WTC11 (cell line): ENCODE measurements at regions not wholly inside any gene's neighbourhood (a gene's known extent, or its start where the extent isn't known, plus 50 kb on each side); places are given as distances from the start of the nearest gene placed in this dataset.

Experiments
- ATAC-seq: fragments of 200-7000 bp; cut with Tn5 transposase; 2 replicates; pipeline ENCODE4 v1.10.0; 2021; ENCODE audit warnings: mild to moderate bottlenecking, moderate library complexity
- CTCF ChIA-PET: fragments of 300-600 bp; sonication (Branson Sonifier 250); formaldehyde crosslinking; loops from one replicate; lab custom pipeline; 2021; ENCODE audit warnings: antibody characterized with exemption; lab: Charles Lee
- POLR2A ChIA-PET: fragments of 350-600 bp; sonication (Branson Sonifier 250); formaldehyde crosslinking; loops from one replicate; lab custom pipeline; 2021; ENCODE audit warnings: antibody characterized with exemption; lab: Charles Lee
- DNase-seq: peaks from one replicate; pipeline ENCODE4 v3.0.0; 2021; ENCODE audit warnings: low spot score
- H3K27ac Mint-ChIP-seq: 2 replicates; pipeline ENCODE4 v1.8.0; 2021; ENCODE audit warnings: mixed read lengths
- H3K27me3 Mint-ChIP-seq: 2 replicates; pipeline ENCODE4 v1.8.0; 2021; ENCODE audit warnings: low read depth, mild to moderate bottlenecking, moderate library complexity, mixed read lengths
- H3K36me3 Mint-ChIP-seq: 2 replicates; pipeline ENCODE4 v1.8.0; 2021; ENCODE audit warnings: mixed read lengths
- H3K4me1 Mint-ChIP-seq: 2 replicates; pipeline ENCODE4 v1.8.0; 2022; ENCODE audit warnings: mixed read lengths
- H3K4me3 Mint-ChIP-seq: 2 replicates; pipeline ENCODE4 v1.8.0; 2021; ENCODE audit warnings: mild to moderate bottlenecking, moderate library complexity, mixed read lengths
- H3K9me3 Mint-ChIP-seq: 2 replicates; pipeline ENCODE4 v1.8.0; 2021; ENCODE audit warnings: mixed read lengths
- CBFB ChIP-seq: sonication (generic); formaldehyde crosslinking; IDR thresholded peaks from 2 replicates; pipeline ENCODE4 v1.8.1; 2022; ENCODE audit warnings: mild to moderate bottlenecking, low read depth, missing genetic modification reagents
- ELF4 ChIP-seq: sonication (generic); formaldehyde crosslinking; IDR thresholded peaks from 2 replicates; pipeline ENCODE4 v1.8.1; 2022; ENCODE audit warnings: low read depth, mild to moderate bottlenecking, moderate library complexity, missing genetic modification reagents
- FOXK1 ChIP-seq: sonication (generic); formaldehyde crosslinking; IDR thresholded peaks from 2 replicates; pipeline ENCODE4 v1.8.0; 2022; ENCODE audit warnings: mild to moderate bottlenecking, moderate library complexity, missing genetic modification reagents
- GRHL2 ChIP-seq: fragments of 250-450 bp; sonication (Bioruptor Pico); IDR thresholded peaks from 2 replicates; pipeline ENCODE4 v1.8.0; 2022; ENCODE audit warnings: mild to moderate bottlenecking, moderate library complexity; ENCODE audit not compliant: insufficient replicate concordance, severe bottlenecking
- HMGA2 ChIP-seq: fragments of 250-450 bp; sonication (Bioruptor Pico); IDR thresholded peaks from 2 replicates; pipeline ENCODE4 v1.4.0; 2021; ENCODE audit warnings: mild to moderate bottlenecking, moderate library complexity
- ZNF416 ChIP-seq: fragments of 250-450 bp; sonication (Bioruptor Pico); IDR thresholded peaks from 2 replicates; pipeline ENCODE4 v1.9.0; 2021; ENCODE audit warnings: mild to moderate bottlenecking, inconsistent platforms
- TF ChIP-seq, protein P1 (sequence below): sonication (generic); formaldehyde crosslinking; IDR thresholded peaks from 2 replicates; pipeline ENCODE4 v1.8.1; 2023; ENCODE audit warnings: mild to moderate bottlenecking, missing genetic modification reagents, borderline replicate concordance
- TF ChIP-seq, protein P2 (sequence below): sonication (generic); formaldehyde crosslinking; IDR thresholded peaks from 2 replicates; pipeline ENCODE4 v1.8.0; 2022; ENCODE audit warnings: mild to moderate bottlenecking, missing genetic modification reagents
- TF ChIP-seq, protein P3 (sequence below): fragments of 250-450 bp; sonication (Bioruptor Pico); IDR thresholded peaks from 2 replicates; pipeline ENCODE4 v1.9.0; 2021; ENCODE audit warnings: moderate library complexity, mild to moderate bottlenecking, inconsistent platforms, borderline replicate concordance
- TF ChIP-seq, protein P4 (sequence below): fragments of 250-450 bp; sonication (Bioruptor Pico); IDR thresholded peaks from 2 replicates; pipeline ENCODE4 v1.9.0; 2021; ENCODE audit warnings: mild to moderate bottlenecking, borderline replicate concordance
- TF ChIP-seq, protein P5 (sequence below): sonication (generic); formaldehyde crosslinking; IDR thresholded peaks from 2 replicates; pipeline ENCODE4 v1.8.1; 2022; ENCODE audit warnings: low read depth, mild to moderate bottlenecking, moderate library complexity, missing genetic modification reagents, borderline replicate concordance
- TF ChIP-seq, protein P6 (sequence below): fragments of 250-450 bp; sonication (Bioruptor Pico); IDR thresholded peaks from 2 replicates; pipeline ENCODE4 v1.9.0; 2021; ENCODE audit warnings: mild to moderate bottlenecking
- TF ChIP-seq, protein P7 (sequence below): sonication (generic); formaldehyde crosslinking; IDR thresholded peaks from 2 replicates; pipeline ENCODE4 v1.8.1; 2023; ENCODE audit warnings: mild to moderate bottlenecking, missing genetic modification reagents
- TF ChIP-seq, protein P8 (sequence below): sonication (generic); formaldehyde crosslinking; IDR thresholded peaks from 2 replicates; pipeline ENCODE4 v1.8.0; 2023; ENCODE audit warnings: missing genetic modification reagents, mild to moderate bottlenecking, borderline replicate concordance
- TF ChIP-seq, protein P9 (sequence below): sonication (generic); formaldehyde crosslinking; IDR thresholded peaks from 2 replicates; pipeline ENCODE4 v1.8.1; 2022; ENCODE audit warnings: mild to moderate bottlenecking, moderate library complexity, missing genetic modification reagents

DNA sequence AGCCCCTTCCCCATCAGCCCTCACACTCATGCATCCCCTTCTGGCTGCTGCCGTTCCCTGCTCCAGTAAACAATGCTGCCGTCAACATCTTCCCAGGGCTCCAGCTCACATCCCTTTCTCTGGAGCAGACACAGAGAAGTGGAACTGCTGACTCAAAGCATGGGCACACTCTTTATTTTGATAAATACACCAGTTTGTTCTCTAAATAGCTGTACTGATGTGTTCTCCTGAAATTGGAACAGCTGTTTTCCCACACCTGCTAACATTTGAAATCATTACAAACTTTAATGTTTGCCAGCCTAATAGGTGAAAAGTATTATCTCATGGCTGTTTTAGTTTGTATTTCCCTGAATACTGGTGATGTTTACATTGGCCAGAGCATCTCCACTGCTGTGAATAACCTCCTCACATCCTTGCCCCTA, 102.1 kb upstream of the NXT1 start (continued):
- TF ChIP-seq, protein P1, sequence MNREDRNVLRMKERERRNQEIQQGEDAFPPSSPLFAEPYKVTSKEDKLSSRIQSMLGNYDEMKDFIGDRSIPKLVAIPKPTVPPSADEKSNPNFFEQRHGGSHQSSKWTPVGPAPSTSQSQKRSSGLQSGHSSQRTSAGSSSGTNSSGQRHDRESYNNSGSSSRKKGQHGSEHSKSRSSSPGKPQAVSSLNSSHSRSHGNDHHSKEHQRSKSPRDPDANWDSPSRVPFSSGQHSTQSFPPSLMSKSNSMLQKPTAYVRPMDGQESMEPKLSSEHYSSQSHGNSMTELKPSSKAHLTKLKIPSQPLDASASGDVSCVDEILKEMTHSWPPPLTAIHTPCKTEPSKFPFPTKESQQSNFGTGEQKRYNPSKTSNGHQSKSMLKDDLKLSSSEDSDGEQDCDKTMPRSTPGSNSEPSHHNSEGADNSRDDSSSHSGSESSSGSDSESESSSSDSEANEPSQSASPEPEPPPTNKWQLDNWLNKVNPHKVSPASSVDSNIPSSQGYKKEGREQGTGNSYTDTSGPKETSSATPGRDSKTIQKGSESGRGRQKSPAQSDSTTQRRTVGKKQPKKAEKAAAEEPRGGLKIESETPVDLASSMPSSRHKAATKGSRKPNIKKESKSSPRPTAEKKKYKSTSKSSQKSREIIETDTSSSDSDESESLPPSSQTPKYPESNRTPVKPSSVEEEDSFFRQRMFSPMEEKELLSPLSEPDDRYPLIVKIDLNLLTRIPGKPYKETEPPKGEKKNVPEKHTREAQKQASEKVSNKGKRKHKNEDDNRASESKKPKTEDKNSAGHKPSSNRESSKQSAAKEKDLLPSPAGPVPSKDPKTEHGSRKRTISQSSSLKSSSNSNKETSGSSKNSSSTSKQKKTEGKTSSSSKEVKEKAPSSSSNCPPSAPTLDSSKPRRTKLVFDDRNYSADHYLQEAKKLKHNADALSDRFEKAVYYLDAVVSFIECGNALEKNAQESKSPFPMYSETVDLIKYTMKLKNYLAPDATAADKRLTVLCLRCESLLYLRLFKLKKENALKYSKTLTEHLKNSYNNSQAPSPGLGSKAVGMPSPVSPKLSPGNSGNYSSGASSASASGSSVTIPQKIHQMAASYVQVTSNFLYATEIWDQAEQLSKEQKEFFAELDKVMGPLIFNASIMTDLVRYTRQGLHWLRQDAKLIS (CRISPR knock-in tag), result no peak
- TF ChIP-seq HMGA2 (CRISPR knock-in tag) (no peak), ZNF416 (CRISPR knock-in tag) (no peak), FOXK1 (CRISPR knock-in tag) (no peak)
- TF ChIP-seq, protein P2, sequence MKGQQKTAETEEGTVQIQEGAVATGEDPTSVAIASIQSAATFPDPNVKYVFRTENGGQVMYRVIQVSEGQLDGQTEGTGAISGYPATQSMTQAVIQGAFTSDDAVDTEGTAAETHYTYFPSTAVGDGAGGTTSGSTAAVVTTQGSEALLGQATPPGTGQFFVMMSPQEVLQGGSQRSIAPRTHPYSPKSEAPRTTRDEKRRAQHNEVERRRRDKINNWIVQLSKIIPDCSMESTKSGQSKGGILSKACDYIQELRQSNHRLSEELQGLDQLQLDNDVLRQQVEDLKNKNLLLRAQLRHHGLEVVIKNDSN (CRISPR knock-in tag), result no peak
- TF ChIP-seq, protein P3, sequence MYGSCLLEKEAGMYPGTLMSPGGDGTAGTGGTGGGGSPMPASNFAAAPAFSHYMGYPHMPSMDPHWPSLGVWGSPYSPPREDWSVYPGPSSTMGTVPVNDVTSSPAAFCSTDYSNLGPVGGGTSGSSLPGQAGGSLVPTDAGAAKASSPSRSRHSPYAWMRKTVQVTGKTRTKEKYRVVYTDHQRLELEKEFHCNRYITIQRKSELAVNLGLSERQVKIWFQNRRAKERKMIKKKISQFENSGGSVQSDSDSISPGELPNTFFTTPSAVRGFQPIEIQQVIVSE, result no peak
- TF ChIP-seq, protein P4, sequence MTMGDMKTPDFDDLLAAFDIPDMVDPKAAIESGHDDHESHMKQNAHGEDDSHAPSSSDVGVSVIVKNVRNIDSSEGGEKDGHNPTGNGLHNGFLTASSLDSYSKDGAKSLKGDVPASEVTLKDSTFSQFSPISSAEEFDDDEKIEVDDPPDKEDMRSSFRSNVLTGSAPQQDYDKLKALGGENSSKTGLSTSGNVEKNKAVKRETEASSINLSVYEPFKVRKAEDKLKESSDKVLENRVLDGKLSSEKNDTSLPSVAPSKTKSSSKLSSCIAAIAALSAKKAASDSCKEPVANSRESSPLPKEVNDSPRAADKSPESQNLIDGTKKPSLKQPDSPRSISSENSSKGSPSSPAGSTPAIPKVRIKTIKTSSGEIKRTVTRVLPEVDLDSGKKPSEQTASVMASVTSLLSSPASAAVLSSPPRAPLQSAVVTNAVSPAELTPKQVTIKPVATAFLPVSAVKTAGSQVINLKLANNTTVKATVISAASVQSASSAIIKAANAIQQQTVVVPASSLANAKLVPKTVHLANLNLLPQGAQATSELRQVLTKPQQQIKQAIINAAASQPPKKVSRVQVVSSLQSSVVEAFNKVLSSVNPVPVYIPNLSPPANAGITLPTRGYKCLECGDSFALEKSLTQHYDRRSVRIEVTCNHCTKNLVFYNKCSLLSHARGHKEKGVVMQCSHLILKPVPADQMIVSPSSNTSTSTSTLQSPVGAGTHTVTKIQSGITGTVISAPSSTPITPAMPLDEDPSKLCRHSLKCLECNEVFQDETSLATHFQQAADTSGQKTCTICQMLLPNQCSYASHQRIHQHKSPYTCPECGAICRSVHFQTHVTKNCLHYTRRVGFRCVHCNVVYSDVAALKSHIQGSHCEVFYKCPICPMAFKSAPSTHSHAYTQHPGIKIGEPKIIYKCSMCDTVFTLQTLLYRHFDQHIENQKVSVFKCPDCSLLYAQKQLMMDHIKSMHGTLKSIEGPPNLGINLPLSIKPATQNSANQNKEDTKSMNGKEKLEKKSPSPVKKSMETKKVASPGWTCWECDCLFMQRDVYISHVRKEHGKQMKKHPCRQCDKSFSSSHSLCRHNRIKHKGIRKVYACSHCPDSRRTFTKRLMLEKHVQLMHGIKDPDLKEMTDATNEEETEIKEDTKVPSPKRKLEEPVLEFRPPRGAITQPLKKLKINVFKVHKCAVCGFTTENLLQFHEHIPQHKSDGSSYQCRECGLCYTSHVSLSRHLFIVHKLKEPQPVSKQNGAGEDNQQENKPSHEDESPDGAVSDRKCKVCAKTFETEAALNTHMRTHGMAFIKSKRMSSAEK (CRISPR knock-in tag), result no peak
- TF ChIP-seq, protein P5, sequence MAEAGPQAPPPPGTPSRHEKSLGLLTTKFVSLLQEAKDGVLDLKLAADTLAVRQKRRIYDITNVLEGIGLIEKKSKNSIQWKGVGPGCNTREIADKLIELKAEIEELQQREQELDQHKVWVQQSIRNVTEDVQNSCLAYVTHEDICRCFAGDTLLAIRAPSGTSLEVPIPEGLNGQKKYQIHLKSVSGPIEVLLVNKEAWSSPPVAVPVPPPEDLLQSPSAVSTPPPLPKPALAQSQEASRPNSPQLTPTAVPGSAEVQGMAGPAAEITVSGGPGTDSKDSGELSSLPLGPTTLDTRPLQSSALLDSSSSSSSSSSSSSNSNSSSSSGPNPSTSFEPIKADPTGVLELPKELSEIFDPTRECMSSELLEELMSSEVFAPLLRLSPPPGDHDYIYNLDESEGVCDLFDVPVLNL (CRISPR knock-in tag), result no peak
- TF ChIP-seq, protein P6, sequence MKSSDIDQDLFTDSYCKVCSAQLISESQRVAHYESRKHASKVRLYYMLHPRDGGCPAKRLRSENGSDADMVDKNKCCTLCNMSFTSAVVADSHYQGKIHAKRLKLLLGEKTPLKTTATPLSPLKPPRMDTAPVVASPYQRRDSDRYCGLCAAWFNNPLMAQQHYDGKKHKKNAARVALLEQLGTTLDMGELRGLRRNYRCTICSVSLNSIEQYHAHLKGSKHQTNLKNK (CRISPR knock-in tag), result no peak

DNA sequence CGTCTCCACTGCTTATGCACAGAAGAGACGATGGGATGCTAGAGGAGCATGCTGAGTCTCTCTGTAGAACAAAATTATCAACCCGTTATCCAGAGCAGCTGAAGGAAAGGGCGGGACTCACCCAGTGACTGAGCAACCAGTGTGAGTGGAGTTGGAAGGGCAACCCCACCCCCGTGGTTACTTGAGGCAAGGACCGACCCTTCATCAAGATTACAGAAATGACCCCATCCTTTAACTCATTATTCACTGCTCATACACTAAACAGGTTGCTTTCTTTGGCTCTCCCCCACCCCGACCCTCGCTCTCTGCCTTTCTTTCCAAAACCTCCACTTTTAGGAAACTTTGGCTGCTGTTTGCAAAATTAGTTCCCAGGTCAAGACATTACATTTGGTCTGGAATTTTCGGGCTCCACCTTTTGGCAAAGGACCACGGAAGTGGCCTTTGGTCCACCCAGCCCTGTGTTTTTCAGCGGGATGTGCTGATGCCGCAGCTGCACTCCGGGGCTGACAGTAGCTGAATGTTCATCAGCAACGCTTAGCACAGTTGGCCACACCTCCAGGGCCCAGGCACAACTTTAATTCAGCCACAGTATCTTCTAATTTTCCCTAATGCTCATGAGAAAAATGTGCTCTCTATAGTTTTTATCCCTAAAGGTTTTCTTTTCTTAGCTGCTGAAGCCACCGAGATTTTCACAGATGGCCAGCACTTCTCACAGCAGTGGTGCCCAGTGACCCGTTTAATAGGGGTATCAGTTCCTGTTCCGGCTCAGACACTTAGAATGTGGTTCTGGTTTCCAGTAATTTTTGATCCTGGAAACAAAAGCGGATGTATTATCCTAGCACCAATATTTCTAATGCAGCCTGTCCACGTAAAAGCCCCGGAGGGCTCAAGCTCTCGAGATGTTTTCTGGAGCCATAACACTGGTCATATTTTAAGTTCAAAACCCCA, 103.6 kb upstream of the NXT1 start:
- Mint-ChIP-seq H3K36me3 (no peaks in the 10 kb centered on the region), H3K4me1 (no peaks in the 10 kb centered on the region), H3K27me3 (no peaks in the 10 kb centered on the region), H3K4me3 (no peak overlapping the region), H3K9me3 (no peaks in the 10 kb centered on the region), H3K27ac (no peak overlapping the region)
- no peak for DNase-seq
- CTCF ChIA-PET, result interaction anchor here (0.7 to 3.5 kb wide), 5 partner anchors 9 to 196 kb away, joined by 3 to 37 read pairs (median 13); no protein-coding TSS in a partner anchor
- TF ChIP-seq, protein P7, sequence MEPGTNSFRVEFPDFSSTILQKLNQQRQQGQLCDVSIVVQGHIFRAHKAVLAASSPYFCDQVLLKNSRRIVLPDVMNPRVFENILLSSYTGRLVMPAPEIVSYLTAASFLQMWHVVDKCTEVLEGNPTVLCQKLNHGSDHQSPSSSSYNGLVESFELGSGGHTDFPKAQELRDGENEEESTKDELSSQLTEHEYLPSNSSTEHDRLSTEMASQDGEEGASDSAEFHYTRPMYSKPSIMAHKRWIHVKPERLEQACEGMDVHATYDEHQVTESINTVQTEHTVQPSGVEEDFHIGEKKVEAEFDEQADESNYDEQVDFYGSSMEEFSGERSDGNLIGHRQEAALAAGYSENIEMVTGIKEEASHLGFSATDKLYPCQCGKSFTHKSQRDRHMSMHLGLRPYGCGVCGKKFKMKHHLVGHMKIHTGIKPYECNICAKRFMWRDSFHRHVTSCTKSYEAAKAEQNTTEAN (CRISPR knock-in tag), result no peak
- TF ChIP-seq CBFB (CRISPR knock-in tag) (no peak), ELF4 (CRISPR knock-in tag) (no peak), GRHL2 (CRISPR knock-in tag) (no peak)
- TF ChIP-seq, protein P8, sequence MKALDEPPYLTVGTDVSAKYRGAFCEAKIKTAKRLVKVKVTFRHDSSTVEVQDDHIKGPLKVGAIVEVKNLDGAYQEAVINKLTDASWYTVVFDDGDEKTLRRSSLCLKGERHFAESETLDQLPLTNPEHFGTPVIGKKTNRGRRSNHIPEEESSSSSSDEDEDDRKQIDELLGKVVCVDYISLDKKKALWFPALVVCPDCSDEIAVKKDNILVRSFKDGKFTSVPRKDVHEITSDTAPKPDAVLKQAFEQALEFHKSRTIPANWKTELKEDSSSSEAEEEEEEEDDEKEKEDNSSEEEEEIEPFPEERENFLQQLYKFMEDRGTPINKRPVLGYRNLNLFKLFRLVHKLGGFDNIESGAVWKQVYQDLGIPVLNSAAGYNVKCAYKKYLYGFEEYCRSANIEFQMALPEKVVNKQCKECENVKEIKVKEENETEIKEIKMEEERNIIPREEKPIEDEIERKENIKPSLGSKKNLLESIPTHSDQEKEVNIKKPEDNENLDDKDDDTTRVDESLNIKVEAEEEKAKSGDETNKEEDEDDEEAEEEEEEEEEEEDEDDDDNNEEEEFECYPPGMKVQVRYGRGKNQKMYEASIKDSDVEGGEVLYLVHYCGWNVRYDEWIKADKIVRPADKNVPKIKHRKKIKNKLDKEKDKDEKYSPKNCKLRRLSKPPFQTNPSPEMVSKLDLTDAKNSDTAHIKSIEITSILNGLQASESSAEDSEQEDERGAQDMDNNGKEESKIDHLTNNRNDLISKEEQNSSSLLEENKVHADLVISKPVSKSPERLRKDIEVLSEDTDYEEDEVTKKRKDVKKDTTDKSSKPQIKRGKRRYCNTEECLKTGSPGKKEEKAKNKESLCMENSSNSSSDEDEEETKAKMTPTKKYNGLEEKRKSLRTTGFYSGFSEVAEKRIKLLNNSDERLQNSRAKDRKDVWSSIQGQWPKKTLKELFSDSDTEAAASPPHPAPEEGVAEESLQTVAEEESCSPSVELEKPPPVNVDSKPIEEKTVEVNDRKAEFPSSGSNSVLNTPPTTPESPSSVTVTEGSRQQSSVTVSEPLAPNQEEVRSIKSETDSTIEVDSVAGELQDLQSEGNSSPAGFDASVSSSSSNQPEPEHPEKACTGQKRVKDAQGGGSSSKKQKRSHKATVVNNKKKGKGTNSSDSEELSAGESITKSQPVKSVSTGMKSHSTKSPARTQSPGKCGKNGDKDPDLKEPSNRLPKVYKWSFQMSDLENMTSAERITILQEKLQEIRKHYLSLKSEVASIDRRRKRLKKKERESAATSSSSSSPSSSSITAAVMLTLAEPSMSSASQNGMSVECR (CRISPR knock-in tag), result no peak
- TF ChIP-seq, protein P9, sequence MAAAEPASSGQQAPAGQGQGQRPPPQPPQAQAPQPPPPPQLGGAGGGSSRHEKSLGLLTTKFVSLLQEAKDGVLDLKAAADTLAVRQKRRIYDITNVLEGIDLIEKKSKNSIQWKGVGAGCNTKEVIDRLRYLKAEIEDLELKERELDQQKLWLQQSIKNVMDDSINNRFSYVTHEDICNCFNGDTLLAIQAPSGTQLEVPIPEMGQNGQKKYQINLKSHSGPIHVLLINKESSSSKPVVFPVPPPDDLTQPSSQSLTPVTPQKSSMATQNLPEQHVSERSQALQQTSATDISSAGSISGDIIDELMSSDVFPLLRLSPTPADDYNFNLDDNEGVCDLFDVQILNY (CRISPR knock-in tag), result no peak
- no peak for ATAC-seq
- POLR2A ChIA-PET, result no interaction called here
